ENCODE measurements at regions not wholly inside any gene's neighbourhood (a gene's known extent, or its start where the extent isn't known, plus 50 kb on each side); places are given as distances from the start of the nearest gene placed in this dataset.

DNA sequence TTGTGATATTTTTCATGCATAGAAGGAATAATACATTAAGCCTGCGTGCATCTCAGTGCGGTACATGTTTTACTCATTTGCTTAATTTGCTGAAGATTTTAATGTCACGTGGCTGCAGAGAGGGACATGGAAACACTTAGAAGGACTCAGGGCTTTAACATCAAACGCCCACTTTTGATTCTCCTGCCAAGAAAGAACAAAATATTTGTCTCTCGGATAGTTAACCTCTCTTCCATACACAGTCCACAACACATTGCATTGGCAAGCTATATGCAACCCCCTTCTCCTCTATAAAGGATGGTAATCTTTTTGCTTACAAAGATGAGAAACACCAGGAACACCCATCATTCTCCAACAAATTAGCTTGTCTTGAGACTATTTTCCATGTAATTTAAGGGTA lies 148.0 kb upstream of the NRP1 start:
- TF ChIP-seq, protein P1, sequence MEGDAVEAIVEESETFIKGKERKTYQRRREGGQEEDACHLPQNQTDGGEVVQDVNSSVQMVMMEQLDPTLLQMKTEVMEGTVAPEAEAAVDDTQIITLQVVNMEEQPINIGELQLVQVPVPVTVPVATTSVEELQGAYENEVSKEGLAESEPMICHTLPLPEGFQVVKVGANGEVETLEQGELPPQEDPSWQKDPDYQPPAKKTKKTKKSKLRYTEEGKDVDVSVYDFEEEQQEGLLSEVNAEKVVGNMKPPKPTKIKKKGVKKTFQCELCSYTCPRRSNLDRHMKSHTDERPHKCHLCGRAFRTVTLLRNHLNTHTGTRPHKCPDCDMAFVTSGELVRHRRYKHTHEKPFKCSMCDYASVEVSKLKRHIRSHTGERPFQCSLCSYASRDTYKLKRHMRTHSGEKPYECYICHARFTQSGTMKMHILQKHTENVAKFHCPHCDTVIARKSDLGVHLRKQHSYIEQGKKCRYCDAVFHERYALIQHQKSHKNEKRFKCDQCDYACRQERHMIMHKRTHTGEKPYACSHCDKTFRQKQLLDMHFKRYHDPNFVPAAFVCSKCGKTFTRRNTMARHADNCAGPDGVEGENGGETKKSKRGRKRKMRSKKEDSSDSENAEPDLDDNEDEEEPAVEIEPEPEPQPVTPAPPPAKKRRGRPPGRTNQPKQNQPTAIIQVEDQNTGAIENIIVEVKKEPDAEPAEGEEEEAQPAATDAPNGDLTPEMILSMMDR (IDR thresholded peaks at IDR 0.05; ENCODE audit: insufficient read depth, low read length), result no peak
- TF ChIP-seq REST (IDR thresholded peaks at IDR 0.05; ENCODE audit: insufficient replicate concordance, low read depth) (no peak), POLR2AphosphoS5 (IDR thresholded peaks at IDR 0.05; ENCODE audit: low read depth) (no peak), GABPA (IDR thresholded peaks at IDR 0.05; ENCODE audit: low read depth) (no peak), SPI1 (IDR thresholded peaks at IDR 0.05; ENCODE audit: borderline replicate concordance, low read depth) (no peak)

All from HL-60 (cell line).